Mucosa of descending colon (tissue), 3 donors: ENCODE measurements at regions not wholly inside any gene's neighbourhood (a gene's known extent, or its start where the extent isn't known, plus 50 kb on each side); places are given as distances from the start of the nearest gene placed in this dataset.

Experiments
- ATAC-seq: fragments of 200-7000 bp; cut with Tn5 transposase; one replicate; pipeline ENCODE4 v1.9.1; 2020; ENCODE audit warnings: mild to moderate bottlenecking, moderate library complexity
- DNase-seq, 3 donors: peaks; one replicate each; pipeline ENCODE4 v3.0.0-alpha.2; 2020
- H3K36me3 ChIP-seq: fragments of 200-600 bp; one replicate; pipeline ENCODE4 v1.8.0; 2021; ENCODE audit warnings: low read depth, mild to moderate bottlenecking
- H3K4me1 ChIP-seq: fragments of 200-600 bp; one replicate; pipeline ENCODE4 v1.8.0; 2021; ENCODE audit warnings: low read depth, mild to moderate bottlenecking
- H3K4me3 ChIP-seq: fragments of 200-600 bp; one replicate; pipeline ENCODE4 v1.8.0; 2021; ENCODE audit warnings: mild to moderate bottlenecking
- H3K9me3 ChIP-seq: fragments of 200-600 bp; one replicate; pipeline ENCODE4 v1.8.0; 2021; ENCODE audit warnings: mild to moderate bottlenecking
- intact Hi-C, 2 donors: fragments of 100-400 bp; cut with DNase I in 1 of 2; cut with micrococcal nuclease in 1 of 2; formaldehyde crosslinking; loops; one replicate each; pipeline versions ENCODE4 v1.11.0 to v1.11.1; 2022; cut with DNase I, micrococcal nuclease
- TF ChIP-seq, protein P1 (sequence below): fragments of 200-600 bp; IDR thresholded peaks from one replicate; pipeline ENCODE4 v1.8.0; 2022; ENCODE audit warnings: antibody characterized with exemption, mild to moderate bottlenecking
- donor health status: DM: no; HTN: no; CAD: no; lungs with moderate emphysema.
- donor health status: DM: no; HTN: no; CAD: no.
- donor health status: DM: no; HTN: yes; CAD: no.

- Histone ChIP-seq H3K4me1 (no peaks in the 10 kb centered on the region), H3K4me3 (no peak overlapping the region), H3K9me3 (no peaks in the 10 kb centered on the region), H3K36me3 (no peaks in the 10 kb centered on the region)
- ATAC-seq (no peak), DNase-seq (no peak)
- TF ChIP-seq, protein P1, sequence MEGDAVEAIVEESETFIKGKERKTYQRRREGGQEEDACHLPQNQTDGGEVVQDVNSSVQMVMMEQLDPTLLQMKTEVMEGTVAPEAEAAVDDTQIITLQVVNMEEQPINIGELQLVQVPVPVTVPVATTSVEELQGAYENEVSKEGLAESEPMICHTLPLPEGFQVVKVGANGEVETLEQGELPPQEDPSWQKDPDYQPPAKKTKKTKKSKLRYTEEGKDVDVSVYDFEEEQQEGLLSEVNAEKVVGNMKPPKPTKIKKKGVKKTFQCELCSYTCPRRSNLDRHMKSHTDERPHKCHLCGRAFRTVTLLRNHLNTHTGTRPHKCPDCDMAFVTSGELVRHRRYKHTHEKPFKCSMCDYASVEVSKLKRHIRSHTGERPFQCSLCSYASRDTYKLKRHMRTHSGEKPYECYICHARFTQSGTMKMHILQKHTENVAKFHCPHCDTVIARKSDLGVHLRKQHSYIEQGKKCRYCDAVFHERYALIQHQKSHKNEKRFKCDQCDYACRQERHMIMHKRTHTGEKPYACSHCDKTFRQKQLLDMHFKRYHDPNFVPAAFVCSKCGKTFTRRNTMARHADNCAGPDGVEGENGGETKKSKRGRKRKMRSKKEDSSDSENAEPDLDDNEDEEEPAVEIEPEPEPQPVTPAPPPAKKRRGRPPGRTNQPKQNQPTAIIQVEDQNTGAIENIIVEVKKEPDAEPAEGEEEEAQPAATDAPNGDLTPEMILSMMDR: no peak
- intact Hi-C loops: no loop called here
Observed at GRCh38 chr12:38392554-38393144, 76.1 kb downstream of the ALG10B start.

- Histone ChIP-seq H3K4me3 (no peak overlapping the region), H3K36me3 (no peaks in the 10 kb centered on the region), H3K4me1 (no peaks in the 10 kb centered on the region), H3K9me3 (no peaks in the 10 kb centered on the region)
- intact Hi-C loops: no loop called here
- TF ChIP-seq, protein P1: no peak
- DNase-seq (no peak), ATAC-seq (no peak)
Observed at GRCh38 chr12:38399711-38400206, 83.2 kb downstream of the ALG10B start.

DNA sequence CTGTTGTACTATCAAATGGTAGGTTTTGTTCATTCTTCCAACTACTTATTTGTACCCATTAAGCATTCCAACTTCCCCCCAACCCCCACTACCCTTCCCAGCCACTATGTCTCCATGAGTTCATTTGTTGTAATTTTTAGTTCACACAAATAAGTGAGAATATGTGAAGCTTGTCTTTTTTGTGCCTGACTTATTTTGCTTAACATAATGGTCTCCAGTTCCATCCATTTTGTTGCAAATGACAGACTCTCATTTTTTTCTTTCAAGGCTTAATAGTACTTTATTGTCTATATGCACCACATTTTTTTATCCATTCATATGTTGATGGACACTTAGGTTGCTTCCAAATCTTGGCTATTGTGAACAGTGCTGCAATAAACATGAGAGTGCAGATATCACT, 86.2 kb downstream of the ALG10B start:
- intact Hi-C loops: no loop called here
- TF ChIP-seq, protein P1: no peak
- ATAC-seq: no peak
- no peaks in the 10 kb centered on the region for H3K36me3 ChIP-seq
- no peak overlapping the region for H3K4me3 ChIP-seq
- no peaks in the 10 kb centered on the region for H3K9me3 ChIP-seq
- no peaks in the 10 kb centered on the region for H3K4me1 ChIP-seq
- DNase-seq: no peak

- ATAC-seq (no peak), DNase-seq (no peak)
- intact Hi-C loops: no loop called here
Observed at GRCh38 chr12:38409511-38409910, 92.9 kb downstream of the ALG10B start.

GRCh38 chr12:38411426-38411825, 94.9 kb downstream of the ALG10B start:
- H3K36me3 ChIP-seq: no peaks in the 10 kb centered on the region
- TF ChIP-seq, protein P1: no peak
- no peaks in the 10 kb centered on the region for H3K4me1 ChIP-seq
- no peaks in the 10 kb centered on the region for H3K9me3 ChIP-seq
- ATAC-seq: no peak
- no peak for DNase-seq
- H3K4me3 ChIP-seq: no peak overlapping the region
- intact Hi-C loops: no loop called here

More at GRCh38 chr12:38409511-38409910, 92.9 kb downstream of the ALG10B start:
- Histone ChIP-seq H3K4me1 (no peaks in the 10 kb centered on the region), H3K4me3 (no peak overlapping the region), H3K9me3 (no peaks in the 10 kb centered on the region), H3K36me3 (no peaks in the 10 kb centered on the region)
- TF ChIP-seq, protein P1: no peak

DNA sequence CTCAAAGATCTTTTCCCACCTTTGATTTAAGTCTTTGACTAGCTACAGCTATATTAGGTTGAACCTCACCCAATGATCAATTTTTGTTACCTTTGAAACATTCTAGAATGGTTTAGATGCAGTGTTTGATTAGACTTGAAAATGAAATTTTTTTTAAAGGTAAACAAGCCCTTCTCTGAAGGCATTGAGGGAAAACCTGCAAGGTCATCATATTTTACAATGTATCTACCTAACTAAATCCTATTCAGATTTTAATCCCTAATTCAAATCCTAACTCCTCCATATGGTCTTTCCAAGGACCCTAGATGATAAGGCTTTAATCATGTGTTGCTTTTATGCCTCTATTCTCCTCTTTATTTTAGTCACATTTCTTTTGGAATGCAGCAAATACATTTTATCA, 95.4 kb downstream of the ALG10B start:
- DNase-seq: no peak
- intact Hi-C loops: no loop called here
- Histone ChIP-seq H3K36me3 (no peaks in the 10 kb centered on the region), H3K4me3 (no peak overlapping the region), H3K4me1 (no peaks in the 10 kb centered on the region), H3K9me3 (no peaks in the 10 kb centered on the region)
- no peak for ATAC-seq
- TF ChIP-seq, protein P1: no peak
